Gastrocnemius medialis (tissue), 4 donors: ENCODE measurements at regions not wholly inside any gene's neighbourhood (a gene's known extent, or its start where the extent isn't known, plus 50 kb on each side); places are given as distances from the start of the nearest gene placed in this dataset.

Source experiments
- ATAC-seq, 2 donors: fragments of 150-250 bp; one replicate each; pipeline ENCODE4 v1.9.1; 2016
- DNase-seq, 2 donors: peaks; one replicate each; pipeline ENCODE4 v3.0.0-alpha.2; 2019
- H3K27ac ChIP-seq, 4 donors: fragments of 200-600 bp; sonication (generic); 1 replicate in 1 of 4; 2 replicates in 3 of 4; pipeline ENCODE4 v1.5.1; 2016 to 2018; ENCODE audit warnings: mild to moderate bottlenecking in 2 of 4, moderate library complexity in 1 of 4
- H3K27me3 ChIP-seq, 3 donors: fragments of 200-600 bp; sonication (generic) in 2 of 3; 1 replicate in 1 of 3; 2 replicates in 2 of 3; pipeline versions ENCODE4 v1.5.1 to v1.6.0; 2016 to 2019; ENCODE audit warnings: mild to moderate bottlenecking in 1 of 3, moderate library complexity in 1 of 3
- H3K36me3 ChIP-seq, 2 donors: fragments of 200-600 bp; sonication (generic) in 1 of 2; one replicate each; pipeline ENCODE4 v1.5.1; 2017 to 2018
- H3K4me1 ChIP-seq, 2 donors: fragments of 200-600 bp; sonication (generic) in 1 of 2; one replicate each; pipeline ENCODE4 v1.5.1; 2016 to 2017; ENCODE audit warnings: mild to moderate bottlenecking in 2 of 2
- H3K4me3 ChIP-seq, 4 donors: fragments of 200-600 bp; sonication (generic) in 3 of 4; 1 replicate in 1 of 4; 2 replicates in 3 of 4; pipeline ENCODE4 v1.5.1; 2016 to 2019; ENCODE audit warnings: mild to moderate bottlenecking in 2 of 4
- H3K9me3 ChIP-seq, 3 donors: fragments of 200-600 bp; sonication (generic) in 2 of 3; 1 replicate in 1 of 3; 2 replicates in 2 of 3; pipeline ENCODE4 v1.5.1; 2016 to 2019
- POLR2A ChIP-seq, 2 donors: fragments of 450-650 bp; IDR thresholded peaks; one replicate each; pipeline ENCODE4 v1.6.1; 2017; ENCODE audit warnings: antibody characterized with exemption in 2 of 2, mild to moderate bottlenecking in 2 of 2, moderate library complexity in 2 of 2
- in situ Hi-C, 4 donors: fragments of 200-750 bp; cut with MboI; loops; one replicate each; pipeline versions ENCODE4 v1.15.0 to v1.8.0; 2017; ENCODE audit warnings: low sequenced_read_pairs in 4 of 4
- intact Hi-C: fragments of 100-400 bp; cut with DNase I; formaldehyde crosslinking; loops from one replicate; pipeline ENCODE4 v1.15.1; 2023; ENCODE audit warnings: low total_unique reads
- TF ChIP-seq, protein P1 (sequence below), 5 experiments: fragments of 450-650 bp in 3 of 5; fragments of 200-600 bp in 2 of 5; sonication (generic) in 2 of 5; IDR thresholded peaks in 4 of 5; conservative IDR thresholded peaks in 1 of 5; 1 replicate in 4 of 5; 2 replicates in 1 of 5; pipeline ENCODE4 v1.5.1; 2016 to 2019; ENCODE audit warnings: antibody characterized with exemption in 5 of 5, mild to moderate bottlenecking in 3 of 5, moderate library complexity in 3 of 5

DNA sequence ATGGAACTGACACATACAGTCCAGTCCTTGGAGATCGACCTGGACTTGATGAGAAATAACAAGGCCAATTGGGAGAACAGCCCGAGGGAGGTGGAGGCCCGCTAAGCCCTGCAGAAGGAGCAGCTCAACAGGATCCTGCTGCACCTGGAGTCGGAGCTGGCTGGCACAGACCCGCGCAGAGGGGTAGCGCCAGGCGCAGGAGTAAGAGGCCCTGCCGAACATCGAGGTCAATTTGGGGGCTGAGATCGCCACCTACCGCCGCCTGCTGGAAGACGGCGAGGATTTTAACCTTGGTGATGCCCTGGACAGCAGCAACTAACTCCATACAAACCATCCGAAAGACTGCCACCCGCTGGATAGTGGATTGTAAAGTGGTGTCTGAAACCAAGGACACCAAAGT lies 1610.1 kb upstream of the ACO1 start:
- intact Hi-C loops (no loop called here), in situ Hi-C loops (no loop called here)
- Histone ChIP-seq H3K27ac (no peak overlapping the region), H3K4me3 (no peak overlapping the region), H3K9me3 (no peaks in the 10 kb centered on the region), H3K36me3 (no peaks in the 10 kb centered on the region), H3K27me3 (no peaks in the 10 kb centered on the region), H3K4me1 (no peaks in the 10 kb centered on the region)
- no peak for ATAC-seq
- no peak for DNase-seq
- no peak for TF ChIP-seq POLR2A (IDR thresholded peaks at IDR 0.05)
- TF ChIP-seq, protein P1, sequence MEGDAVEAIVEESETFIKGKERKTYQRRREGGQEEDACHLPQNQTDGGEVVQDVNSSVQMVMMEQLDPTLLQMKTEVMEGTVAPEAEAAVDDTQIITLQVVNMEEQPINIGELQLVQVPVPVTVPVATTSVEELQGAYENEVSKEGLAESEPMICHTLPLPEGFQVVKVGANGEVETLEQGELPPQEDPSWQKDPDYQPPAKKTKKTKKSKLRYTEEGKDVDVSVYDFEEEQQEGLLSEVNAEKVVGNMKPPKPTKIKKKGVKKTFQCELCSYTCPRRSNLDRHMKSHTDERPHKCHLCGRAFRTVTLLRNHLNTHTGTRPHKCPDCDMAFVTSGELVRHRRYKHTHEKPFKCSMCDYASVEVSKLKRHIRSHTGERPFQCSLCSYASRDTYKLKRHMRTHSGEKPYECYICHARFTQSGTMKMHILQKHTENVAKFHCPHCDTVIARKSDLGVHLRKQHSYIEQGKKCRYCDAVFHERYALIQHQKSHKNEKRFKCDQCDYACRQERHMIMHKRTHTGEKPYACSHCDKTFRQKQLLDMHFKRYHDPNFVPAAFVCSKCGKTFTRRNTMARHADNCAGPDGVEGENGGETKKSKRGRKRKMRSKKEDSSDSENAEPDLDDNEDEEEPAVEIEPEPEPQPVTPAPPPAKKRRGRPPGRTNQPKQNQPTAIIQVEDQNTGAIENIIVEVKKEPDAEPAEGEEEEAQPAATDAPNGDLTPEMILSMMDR (IDR thresholded peaks at IDR 0.05 in 4 of 5, conservative IDR thresholded peaks at IDR 0.05 in 1 of 5) = no peak

DNA sequence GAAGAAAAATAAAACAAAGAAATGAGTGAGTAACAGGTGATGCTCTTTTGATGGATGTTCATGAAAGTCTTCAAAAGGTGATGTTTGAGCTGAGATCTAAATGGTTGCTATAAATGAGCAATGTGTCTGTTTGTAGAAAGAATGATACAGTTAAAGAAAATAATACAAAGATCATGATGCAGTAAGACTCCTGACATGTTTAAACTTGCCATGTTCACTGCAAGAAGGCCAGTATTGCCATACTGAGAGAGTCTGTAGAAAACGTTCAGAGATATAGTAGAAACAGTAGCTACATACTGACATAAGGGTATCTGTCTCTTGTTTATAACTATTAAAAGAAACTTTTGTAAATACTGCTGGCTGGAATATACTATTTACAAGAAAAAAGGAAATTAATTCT lies 1609.2 kb upstream of the ACO1 start:
- ATAC-seq (no peak), DNase-seq (no peak)
- in situ Hi-C loops = no loop called here
- H3K36me3 ChIP-seq = no peaks in the 10 kb centered on the region
- H3K27ac ChIP-seq = no peak overlapping the region
- no peaks in the 10 kb centered on the region for H3K27me3 ChIP-seq
- intact Hi-C loops = no loop called here
- H3K4me1 ChIP-seq = no peaks in the 10 kb centered on the region
- H3K4me3 ChIP-seq = no peak overlapping the region
- H3K9me3 ChIP-seq = no peaks in the 10 kb centered on the region
- TF ChIP-seq, protein P1 (IDR thresholded peaks at IDR 0.05 in 4 of 5, conservative IDR thresholded peaks at IDR 0.05 in 1 of 5) = no peak
- TF ChIP-seq POLR2A (IDR thresholded peaks at IDR 0.05) = no peak

DNA sequence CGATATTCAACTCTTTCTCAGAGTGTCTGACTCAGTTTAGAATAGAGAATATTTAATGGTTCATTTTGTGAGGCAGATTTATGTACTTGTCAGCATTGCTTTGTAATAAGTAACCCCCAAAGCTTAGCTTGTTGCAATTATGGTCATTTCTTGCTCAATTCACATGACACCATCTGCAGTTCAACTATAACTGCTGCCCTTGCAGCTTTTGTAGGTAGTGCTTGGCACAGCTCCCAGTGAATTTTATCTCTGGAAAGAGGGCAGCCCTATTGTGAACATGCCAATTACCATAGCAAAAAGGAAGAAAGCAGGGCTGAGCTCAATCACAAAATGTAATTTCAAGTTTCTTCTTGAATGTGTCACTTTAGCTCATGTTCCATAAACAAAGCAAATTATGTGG lies 1587.7 kb upstream of the ACO1 start:
- Histone ChIP-seq H3K4me1 (no peaks in the 10 kb centered on the region), H3K9me3 (no peaks in the 10 kb centered on the region), H3K36me3 (no peaks in the 10 kb centered on the region), H3K4me3 (no peak overlapping the region), H3K27me3 (no peaks in the 10 kb centered on the region), H3K27ac (no peak overlapping the region)
- in situ Hi-C loops = no loop called here
- TF ChIP-seq, protein P1 (IDR thresholded peaks at IDR 0.05 in 4 of 5, conservative IDR thresholded peaks at IDR 0.05 in 1 of 5) = no peak
- no peak for TF ChIP-seq POLR2A (IDR thresholded peaks at IDR 0.05)
- ATAC-seq (no peak), DNase-seq (no peak)
- intact Hi-C loops = no loop called here

DNA sequence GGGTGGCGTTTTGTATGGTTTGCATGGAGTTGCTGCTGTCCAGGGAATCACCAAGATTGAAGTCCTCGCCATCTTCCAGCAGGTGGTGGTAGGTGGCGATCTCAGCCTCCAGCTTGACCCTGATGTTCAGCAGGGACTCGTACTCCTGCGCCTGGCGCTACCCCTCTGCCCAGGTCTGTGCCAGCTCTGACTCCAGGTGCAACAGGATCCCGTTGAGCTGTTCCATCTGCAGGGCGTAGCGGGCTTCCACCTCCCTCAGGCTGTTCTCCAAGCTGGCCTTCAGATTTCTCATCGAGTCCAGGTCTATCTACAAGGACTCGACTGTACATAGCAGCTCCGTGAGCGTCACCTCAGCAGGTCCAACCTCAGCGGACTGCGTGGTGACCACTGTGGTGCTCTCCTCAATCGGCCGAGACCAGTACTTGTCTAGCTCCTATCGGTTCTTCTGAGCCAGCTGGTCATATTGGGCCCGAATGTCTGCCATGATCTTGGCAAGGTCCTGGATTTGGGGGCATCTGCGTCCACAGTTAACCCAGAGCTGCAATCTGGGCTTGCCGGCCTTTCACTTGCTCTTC lies 1584.8 kb upstream of the ACO1 start:
- H3K4me3 ChIP-seq = no peak overlapping the region
- no peaks in the 10 kb centered on the region for H3K9me3 ChIP-seq
- TF ChIP-seq POLR2A (IDR thresholded peaks at IDR 0.05) = no peak
- TF ChIP-seq, protein P1 (IDR thresholded peaks at IDR 0.05 in 4 of 5, conservative IDR thresholded peaks at IDR 0.05 in 1 of 5) = no peak
- H3K36me3 ChIP-seq = no peaks in the 10 kb centered on the region
- intact Hi-C loops (no loop called here), in situ Hi-C loops (no loop called here)
- no peak for ATAC-seq
- DNase-seq = no peak
- H3K4me1 ChIP-seq = no peaks in the 10 kb centered on the region
- no peaks in the 10 kb centered on the region for H3K27me3 ChIP-seq
- H3K27ac ChIP-seq = no peak overlapping the region

DNA sequence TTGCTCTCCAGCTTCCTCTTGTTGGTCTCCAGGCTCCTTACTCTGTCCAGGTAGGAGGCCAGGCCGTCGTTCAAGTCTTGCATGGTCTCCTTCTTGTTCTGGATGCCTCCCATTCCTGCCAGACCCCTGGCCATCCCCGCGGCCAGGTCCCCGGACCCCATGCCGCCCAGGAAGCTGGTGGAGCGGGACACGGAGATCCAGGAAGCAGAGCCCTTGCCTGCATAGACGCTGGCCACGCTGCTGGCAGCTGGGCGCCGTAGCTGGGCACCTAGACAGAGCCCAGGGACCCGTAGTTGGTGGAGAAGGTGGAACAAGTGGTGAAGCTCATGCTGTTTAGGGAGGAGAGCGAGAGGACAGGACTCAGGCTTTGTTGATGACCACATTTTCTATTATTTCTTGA lies 1584.0 kb upstream of the ACO1 start:
- in situ Hi-C loops = no loop called here
- no peak for ATAC-seq
- no peak for TF ChIP-seq POLR2A (IDR thresholded peaks at IDR 0.05)
- TF ChIP-seq, protein P1 (IDR thresholded peaks at IDR 0.05 in 4 of 5, conservative IDR thresholded peaks at IDR 0.05 in 1 of 5) = no peak
- DNase-seq = no peak
- H3K27me3 ChIP-seq = no peaks in the 10 kb centered on the region
- no peaks in the 10 kb centered on the region for H3K36me3 ChIP-seq
- no peaks in the 10 kb centered on the region for H3K9me3 ChIP-seq
- H3K4me1 ChIP-seq = no peaks in the 10 kb centered on the region
- no peak overlapping the region for H3K4me3 ChIP-seq
- H3K27ac ChIP-seq = no peak overlapping the region
- intact Hi-C loops = no loop called here
